ENCODE measurements at regions not wholly inside any gene's neighbourhood (a gene's known extent, or its start where the extent isn't known, plus 50 kb on each side); places are given as distances from the start of the nearest gene placed in this dataset.

GRCh38 chr14:56895154-56895553 is 84.9 kb upstream of the OTX2 start:
- TF ChIP-seq, protein P1, sequence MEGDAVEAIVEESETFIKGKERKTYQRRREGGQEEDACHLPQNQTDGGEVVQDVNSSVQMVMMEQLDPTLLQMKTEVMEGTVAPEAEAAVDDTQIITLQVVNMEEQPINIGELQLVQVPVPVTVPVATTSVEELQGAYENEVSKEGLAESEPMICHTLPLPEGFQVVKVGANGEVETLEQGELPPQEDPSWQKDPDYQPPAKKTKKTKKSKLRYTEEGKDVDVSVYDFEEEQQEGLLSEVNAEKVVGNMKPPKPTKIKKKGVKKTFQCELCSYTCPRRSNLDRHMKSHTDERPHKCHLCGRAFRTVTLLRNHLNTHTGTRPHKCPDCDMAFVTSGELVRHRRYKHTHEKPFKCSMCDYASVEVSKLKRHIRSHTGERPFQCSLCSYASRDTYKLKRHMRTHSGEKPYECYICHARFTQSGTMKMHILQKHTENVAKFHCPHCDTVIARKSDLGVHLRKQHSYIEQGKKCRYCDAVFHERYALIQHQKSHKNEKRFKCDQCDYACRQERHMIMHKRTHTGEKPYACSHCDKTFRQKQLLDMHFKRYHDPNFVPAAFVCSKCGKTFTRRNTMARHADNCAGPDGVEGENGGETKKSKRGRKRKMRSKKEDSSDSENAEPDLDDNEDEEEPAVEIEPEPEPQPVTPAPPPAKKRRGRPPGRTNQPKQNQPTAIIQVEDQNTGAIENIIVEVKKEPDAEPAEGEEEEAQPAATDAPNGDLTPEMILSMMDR (IDR thresholded peaks at IDR 0.05; ENCODE audit: low read depth, low read length) = no peak
- no peak for TF ChIP-seq EZH2phosphoT487 (IDR thresholded peaks at IDR 0.05; ENCODE audit: low read depth)

Data from OCI-LY3 (cell line).